Lower lobe of right lung (tissue), 2 donors: ENCODE measurements at regions not wholly inside any gene's neighbourhood (a gene's known extent, or its start where the extent isn't known, plus 50 kb on each side); places are given as distances from the start of the nearest gene placed in this dataset.

Source experiments
- ATAC-seq, 2 donors: fragments of 200-7000 bp; cut with Tn5 transposase; one replicate each; pipeline ENCODE4 v1.9.1; 2020 to 2022; ENCODE audit warnings: mild to moderate bottlenecking in 2 of 2, moderate library complexity in 2 of 2
- DNase-seq: peaks from one replicate; pipeline ENCODE4 v3.0.0-alpha.2; 2020
- H3K27ac ChIP-seq: fragments of 200-600 bp; one replicate; pipeline ENCODE4 v1.8.0; 2022
- H3K27me3 ChIP-seq: fragments of 200-600 bp; one replicate; pipeline ENCODE4 v1.8.0; 2022; ENCODE audit warnings: low read depth
- H3K36me3 ChIP-seq: fragments of 200-600 bp; one replicate; pipeline ENCODE4 v1.8.0; 2022; ENCODE audit warnings: mild to moderate bottlenecking
- H3K4me1 ChIP-seq: fragments of 200-600 bp; one replicate; pipeline ENCODE4 v1.8.0; 2022
- H3K4me3 ChIP-seq: fragments of 200-600 bp; one replicate; pipeline ENCODE4 v1.8.0; 2022; ENCODE audit warnings: mild to moderate bottlenecking
- H3K9me3 ChIP-seq: fragments of 200-600 bp; one replicate; pipeline ENCODE4 v1.8.0; 2022
- intact Hi-C: fragments of 100-400 bp; cut with DNase I; formaldehyde crosslinking; loops from one replicate; pipeline ENCODE4 v1.11.0; 2022
- TF ChIP-seq, protein P1 (sequence below): fragments of 200-600 bp; IDR thresholded peaks from one replicate; pipeline ENCODE4 v1.8.0; 2022; ENCODE audit warnings: antibody characterized with exemption, mild to moderate bottlenecking
- donor health status: DM: no; HTN: yes; CAD: no; lungs with severe emphysema.

DNA sequence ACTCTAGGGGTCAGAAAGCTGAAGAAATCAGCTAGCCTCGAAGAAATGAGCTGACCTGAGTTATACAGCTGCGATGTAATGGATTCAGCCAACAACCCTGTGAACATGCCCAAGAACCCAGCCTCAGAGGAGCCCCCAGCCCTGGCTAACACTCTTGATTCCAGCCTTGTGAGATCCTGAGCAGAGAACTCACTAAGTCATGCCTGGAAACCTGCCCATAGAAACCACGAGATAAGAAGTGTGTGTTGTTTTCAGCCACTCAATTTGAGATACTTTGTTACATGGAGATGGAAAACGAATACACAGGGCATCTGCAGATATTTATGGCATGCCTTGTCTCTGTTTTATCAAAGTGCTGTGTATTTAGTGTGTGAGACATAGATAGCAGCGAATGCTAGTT lies 265.2 kb downstream of the QKI start:
- H3K4me3 ChIP-seq, result no peak overlapping the region
- no peak overlapping the region for H3K27ac ChIP-seq
- no peaks in the 10 kb centered on the region for H3K27me3 ChIP-seq
- DNase-seq (no peak), ATAC-seq (no peak)
- H3K36me3 ChIP-seq, result no peaks in the 10 kb centered on the region
- no peaks in the 10 kb centered on the region for H3K4me1 ChIP-seq
- intact Hi-C loops, result no loop called here
- TF ChIP-seq, protein P1, sequence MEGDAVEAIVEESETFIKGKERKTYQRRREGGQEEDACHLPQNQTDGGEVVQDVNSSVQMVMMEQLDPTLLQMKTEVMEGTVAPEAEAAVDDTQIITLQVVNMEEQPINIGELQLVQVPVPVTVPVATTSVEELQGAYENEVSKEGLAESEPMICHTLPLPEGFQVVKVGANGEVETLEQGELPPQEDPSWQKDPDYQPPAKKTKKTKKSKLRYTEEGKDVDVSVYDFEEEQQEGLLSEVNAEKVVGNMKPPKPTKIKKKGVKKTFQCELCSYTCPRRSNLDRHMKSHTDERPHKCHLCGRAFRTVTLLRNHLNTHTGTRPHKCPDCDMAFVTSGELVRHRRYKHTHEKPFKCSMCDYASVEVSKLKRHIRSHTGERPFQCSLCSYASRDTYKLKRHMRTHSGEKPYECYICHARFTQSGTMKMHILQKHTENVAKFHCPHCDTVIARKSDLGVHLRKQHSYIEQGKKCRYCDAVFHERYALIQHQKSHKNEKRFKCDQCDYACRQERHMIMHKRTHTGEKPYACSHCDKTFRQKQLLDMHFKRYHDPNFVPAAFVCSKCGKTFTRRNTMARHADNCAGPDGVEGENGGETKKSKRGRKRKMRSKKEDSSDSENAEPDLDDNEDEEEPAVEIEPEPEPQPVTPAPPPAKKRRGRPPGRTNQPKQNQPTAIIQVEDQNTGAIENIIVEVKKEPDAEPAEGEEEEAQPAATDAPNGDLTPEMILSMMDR, result no peak
- H3K9me3 ChIP-seq, result peaks cover 7% of the 10 kb centered on the region

DNA sequence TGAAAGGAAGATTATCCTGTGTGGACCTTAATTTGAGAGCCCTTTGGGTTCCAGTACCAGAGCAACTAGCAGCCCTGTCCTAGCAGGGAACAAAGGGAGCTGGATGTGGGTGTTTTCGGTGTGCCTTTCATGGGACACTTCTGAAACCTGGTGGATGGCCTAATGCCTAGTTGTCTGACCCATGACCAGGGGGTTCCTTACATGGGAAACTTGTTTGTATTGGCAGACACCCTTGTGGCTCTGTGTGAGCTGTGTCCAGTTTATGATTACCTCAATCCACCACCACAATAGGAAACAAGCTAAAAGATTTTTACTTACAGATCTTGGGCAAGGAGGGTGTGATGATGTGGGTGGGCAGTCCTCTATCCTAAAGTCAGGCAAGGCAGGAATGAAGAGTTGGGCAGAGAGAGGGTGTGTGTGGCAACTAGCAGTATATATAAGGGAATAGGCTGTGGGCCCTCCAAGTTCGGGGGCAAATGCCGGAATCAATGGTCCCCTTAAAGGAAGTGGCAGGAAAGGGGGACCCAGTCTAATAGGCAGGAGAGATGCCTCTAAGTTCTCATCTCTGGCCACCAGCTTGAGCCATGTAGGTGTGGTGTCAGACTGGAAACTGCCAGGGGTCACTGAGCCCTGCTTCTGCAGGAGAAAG lies 264.6 kb downstream of the QKI start:
- H3K4me3 ChIP-seq, result no peak overlapping the region
- no peaks in the 10 kb centered on the region for H3K36me3 ChIP-seq
- no peaks in the 10 kb centered on the region for H3K4me1 ChIP-seq
- TF ChIP-seq, protein P1, result no peak
- no peak for DNase-seq
- ATAC-seq, result no peak
- intact Hi-C loops, result no loop called here
- H3K27me3 ChIP-seq, result no peaks in the 10 kb centered on the region
- H3K9me3 ChIP-seq, result peaks cover 7% of the 10 kb centered on the region
- no peak overlapping the region for H3K27ac ChIP-seq

DNA sequence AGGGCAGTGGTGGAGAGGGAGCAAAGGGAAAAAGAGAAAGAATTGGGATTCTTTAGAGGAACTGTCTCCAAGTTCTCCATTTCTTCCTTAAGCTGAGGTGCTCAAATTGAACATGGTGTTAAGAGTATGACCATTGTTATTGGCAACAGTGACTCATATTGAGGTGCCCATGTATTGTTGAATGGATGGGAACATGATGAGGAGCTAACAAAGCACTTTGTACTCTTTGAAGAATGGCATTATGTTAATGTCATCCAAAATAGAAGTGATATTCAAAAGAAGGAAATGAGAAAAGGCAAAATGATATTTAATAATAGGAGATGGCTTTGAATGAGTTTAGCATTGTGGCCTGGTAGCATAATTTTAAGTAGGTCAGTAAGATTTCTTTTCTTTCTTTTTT lies 261.1 kb downstream of the QKI start:
- TF ChIP-seq, protein P1, result no peak
- no peaks in the 10 kb centered on the region for H3K4me1 ChIP-seq
- no peak for DNase-seq
- ATAC-seq, result no peak
- no peak overlapping the region for H3K27ac ChIP-seq
- H3K4me3 ChIP-seq, result no peak overlapping the region
- H3K9me3 ChIP-seq, result no peaks in the 10 kb centered on the region
- no peaks in the 10 kb centered on the region for H3K27me3 ChIP-seq
- H3K36me3 ChIP-seq, result no peaks in the 10 kb centered on the region
- intact Hi-C loops, result no loop called here

DNA sequence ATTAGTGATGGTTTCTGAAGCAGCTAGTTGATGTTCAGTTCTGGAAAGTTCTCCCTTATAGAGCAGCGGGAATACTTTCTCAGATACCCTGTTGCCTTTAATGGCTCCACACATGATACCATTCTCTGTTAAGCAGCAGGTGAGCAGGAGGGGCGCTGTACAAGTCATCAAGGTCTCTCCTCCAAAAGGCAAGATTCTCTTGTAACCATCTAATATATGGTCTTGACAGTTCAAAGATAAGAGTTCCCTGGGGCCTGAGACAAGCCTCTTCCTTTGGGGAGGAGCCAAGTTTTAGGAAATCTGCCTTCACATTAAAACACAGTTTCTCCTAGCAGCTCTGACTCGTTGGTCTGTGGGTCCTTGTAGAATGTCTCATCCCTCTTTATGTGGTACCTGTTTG lies 258.2 kb downstream of the QKI start:
- DNase-seq (no peak), ATAC-seq (no peak)
- H3K36me3 ChIP-seq, result no peaks in the 10 kb centered on the region
- TF ChIP-seq, protein P1, result no peak
- intact Hi-C loops, result no loop called here
- no peak overlapping the region for H3K4me3 ChIP-seq
- no peaks in the 10 kb centered on the region for H3K9me3 ChIP-seq
- peaks cover 9% of the 10 kb centered on the region for H3K4me1 ChIP-seq
- no peak overlapping the region for H3K27ac ChIP-seq
- no peaks in the 10 kb centered on the region for H3K27me3 ChIP-seq

DNA sequence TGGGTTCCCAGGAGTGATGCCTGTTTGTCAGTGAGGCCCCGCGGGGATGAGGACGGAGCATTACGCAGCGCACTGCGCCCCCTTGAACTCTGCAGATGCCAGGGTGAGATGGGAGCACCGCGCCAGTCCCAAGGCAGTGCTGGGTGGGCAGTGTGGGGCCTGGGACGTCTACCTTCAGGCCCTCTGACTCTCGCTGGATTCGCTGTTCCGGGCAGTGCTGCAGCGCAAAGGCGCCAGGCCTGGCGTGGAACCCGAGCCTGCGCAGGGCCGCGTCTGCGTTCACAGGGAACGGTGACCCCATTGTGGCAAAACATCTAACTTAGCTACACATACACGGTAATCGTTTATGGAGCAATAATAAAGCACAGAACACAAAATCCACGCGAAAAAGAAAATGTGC lies 257.3 kb downstream of the QKI start:
- TF ChIP-seq, protein P1, result no peak
- H3K36me3 ChIP-seq, result no peaks in the 10 kb centered on the region
- DNase-seq (no peak), ATAC-seq (peak in 1 of 2 donors; percentile 9)
- no peak overlapping the region for H3K27ac ChIP-seq
- intact Hi-C loops, result no loop called here
- no peaks in the 10 kb centered on the region for H3K9me3 ChIP-seq
- no peaks in the 10 kb centered on the region for H3K27me3 ChIP-seq
- peaks cover 18% of the 10 kb centered on the region for H3K4me1 ChIP-seq
- H3K4me3 ChIP-seq, result no peak overlapping the region

DNA sequence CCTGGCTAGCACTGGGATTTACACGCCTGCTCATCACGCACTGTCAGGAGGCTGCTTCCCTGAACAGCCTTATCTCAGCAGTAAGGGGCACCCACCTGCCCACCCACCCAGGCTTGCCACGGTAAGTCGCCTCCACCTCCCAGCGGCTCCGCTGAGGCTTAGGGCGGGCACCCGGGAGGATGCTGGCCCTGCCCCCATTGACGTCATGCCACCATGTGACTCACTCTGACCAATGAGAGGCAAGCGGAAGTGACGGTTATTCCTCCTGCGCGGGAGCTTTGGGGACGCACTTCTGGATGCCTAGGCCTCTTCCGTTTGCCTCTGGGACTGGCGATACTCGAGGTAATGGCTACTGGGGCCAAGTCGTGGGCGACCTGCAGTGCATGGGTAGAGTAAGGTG lies 256.8 kb downstream of the QKI start:
- ATAC-seq (peak; percentile 13 to 15), DNase-seq (no peak)
- Histone ChIP-seq H3K27ac (no peak overlapping the region), H3K4me3 (no peak overlapping the region), H3K36me3 (no peaks in the 10 kb centered on the region), H3K4me1 (peaks cover 18% of the 10 kb centered on the region), H3K27me3 (no peaks in the 10 kb centered on the region), H3K9me3 (no peaks in the 10 kb centered on the region)
- intact Hi-C loops, result no loop called here
- TF ChIP-seq, protein P1, result no peak
